Skeletal muscle cell (primary cell): ENCODE measurements at regions not wholly inside any gene's neighbourhood (a gene's known extent, or its start where the extent isn't known, plus 50 kb on each side); places are given as distances from the start of the nearest gene placed in this dataset.

Source experiments
- DNase-seq: peaks from one replicate; pipeline ENCODE4 v3.0.0-alpha.2; 2010; ENCODE audit warnings: low read depth
- H3K4me3 ChIP-seq: 2 replicates; pipeline ENCODE4 v1.5.1; 2011; ENCODE audit warnings: low read depth, mild to moderate bottlenecking, control low read depth, low read length, moderate library complexity

DNA sequence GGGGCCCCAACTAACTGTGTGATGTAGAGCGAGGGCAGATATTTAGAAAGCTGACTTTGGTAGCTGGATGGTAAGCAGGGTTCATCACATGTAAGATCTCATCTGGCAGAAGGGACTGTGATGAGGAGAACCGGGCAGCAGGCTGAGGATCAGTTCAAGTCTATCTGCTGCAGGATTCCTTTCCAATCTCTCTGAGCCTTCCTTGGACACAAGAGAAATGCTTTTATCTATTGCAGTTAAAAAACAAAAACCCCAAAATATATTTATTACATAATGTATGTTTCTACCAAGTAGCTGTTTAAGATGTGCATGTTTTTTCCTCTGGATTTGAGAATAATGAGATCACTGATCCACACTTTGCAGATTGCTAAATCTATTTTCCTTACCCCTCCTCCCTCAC, 411.5 kb downstream of the RAP2B start:
- no peak for DNase-seq
- no peak overlapping the region for H3K4me3 ChIP-seq

DNA sequence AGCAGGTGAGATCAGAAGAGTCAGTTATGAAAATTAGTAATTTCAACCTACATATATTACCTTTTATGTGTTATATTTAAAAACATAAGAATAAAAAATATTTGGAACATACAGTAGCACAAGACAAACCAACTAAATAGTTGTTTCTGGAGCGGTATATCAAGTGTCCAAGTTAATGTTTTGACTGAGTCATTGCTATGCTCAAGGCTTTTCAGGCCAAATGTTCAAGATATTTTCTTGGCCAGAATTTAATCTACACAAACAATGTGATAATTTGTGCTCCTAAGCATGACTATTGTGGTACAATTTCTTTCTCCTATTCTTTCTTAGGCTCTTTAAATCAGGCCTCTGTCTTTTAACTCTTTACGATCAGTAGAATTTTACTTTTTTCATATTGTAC, 412.4 kb downstream of the RAP2B start:
- H3K4me3 ChIP-seq, result no peak overlapping the region
- DNase-seq, result peak; percentile 6

DNA sequence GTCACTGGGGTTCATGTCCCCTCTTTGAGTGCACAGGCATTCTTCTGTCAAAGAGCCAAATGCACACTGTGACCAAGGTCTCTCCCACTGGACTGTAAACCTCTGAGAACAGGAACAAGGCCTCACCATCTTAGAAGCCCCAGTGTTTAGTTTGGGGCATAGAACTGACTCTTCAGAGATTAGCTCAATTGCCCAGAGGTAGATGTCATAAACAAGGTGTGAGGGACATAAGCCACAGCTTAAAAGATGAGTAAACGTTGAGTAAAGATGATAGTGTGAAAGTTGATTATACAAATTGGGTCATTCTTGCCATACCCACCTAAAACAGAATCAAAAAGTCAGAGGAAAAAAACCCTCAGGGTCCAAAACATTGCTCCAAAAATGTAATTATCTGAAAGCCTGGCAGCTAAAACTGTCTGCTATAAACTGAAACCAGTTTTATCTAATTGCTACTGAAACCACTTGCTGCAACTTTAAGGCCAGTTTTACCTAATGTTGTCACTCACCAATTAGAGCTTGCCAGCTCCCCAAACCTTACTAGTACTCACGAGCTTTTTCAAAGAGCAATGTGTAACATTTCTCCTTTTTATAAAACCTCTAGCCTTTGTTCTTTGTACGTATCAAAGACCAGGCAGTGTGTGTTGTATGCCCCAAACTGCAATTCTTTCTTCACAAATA, 415.2 kb downstream of the RAP2B start:
- DNase-seq, result no peak
- no peak overlapping the region for H3K4me3 ChIP-seq

DNA sequence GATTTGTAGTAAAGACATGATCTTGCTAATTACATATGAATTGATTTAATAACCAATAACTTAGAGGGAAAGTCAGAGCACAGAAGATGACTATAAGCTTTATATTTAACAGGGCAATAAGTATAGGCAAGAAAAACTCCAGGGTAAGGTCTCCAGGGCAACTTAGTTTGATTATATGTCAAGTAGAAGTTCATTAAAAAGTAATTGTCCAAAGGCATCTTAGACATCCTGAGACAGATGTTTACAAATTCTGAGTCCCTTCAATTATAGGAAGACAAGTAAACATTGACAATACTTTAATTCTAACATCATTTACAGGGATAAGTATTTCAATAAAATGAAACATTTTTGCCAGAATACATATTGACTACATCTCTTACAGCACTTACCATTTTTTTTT, 416.0 kb downstream of the RAP2B start:
- no peak for DNase-seq
- no peak overlapping the region for H3K4me3 ChIP-seq

DNA sequence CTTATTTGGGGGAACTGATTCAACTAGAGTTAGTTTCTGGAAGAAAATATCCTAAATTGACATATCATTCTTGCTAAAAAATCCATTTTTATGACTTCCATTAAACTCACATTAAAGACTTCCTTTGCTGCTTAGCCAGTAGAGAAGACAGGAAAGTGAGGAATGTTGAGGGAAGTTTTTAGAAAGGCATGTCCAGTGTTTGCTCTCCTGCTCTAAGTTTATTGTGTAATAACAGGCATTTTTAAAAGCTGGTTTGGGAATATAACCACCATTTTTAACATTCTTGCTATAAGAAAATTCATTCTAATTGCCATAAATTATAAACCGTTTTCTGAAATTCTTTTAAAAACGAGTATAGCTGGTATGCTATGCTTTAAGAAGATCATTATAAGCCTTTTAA, 428.0 kb downstream of the RAP2B start:
- DNase-seq, result no peak
- H3K4me3 ChIP-seq, result no peak overlapping the region

DNA sequence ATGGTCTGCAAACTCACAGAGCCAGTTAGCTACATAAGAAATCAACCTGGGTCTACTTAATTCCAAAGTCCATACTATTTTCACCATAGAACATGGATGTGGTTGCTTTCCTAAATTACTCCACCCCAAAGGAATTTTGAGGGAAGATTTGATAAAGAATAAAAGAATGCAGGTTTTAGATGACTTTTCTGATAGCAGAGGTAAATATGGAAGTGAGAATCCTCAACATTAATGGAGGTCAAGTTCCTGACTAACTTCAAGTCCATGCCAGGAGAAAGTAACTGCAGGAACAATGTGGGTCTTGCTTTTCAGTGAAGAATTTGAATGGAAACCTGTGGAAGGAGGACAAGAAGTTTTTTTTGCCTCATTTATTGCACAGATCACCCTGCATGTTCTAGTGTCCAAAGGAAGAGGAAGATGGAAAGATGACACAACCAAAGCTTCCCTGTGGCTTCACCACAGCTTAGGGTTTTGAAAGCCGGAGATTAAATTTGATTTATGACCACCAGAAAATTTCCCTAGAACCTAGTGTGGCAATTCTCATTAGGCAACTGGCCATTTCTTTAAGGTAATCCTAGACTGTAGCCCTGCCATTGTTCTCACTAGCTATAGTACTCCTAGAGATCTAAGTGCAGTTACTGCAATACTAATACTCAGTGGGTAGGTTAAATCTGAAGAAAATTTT, 429.7 kb downstream of the RAP2B start:
- no peak overlapping the region for H3K4me3 ChIP-seq
- no peak for DNase-seq

DNA sequence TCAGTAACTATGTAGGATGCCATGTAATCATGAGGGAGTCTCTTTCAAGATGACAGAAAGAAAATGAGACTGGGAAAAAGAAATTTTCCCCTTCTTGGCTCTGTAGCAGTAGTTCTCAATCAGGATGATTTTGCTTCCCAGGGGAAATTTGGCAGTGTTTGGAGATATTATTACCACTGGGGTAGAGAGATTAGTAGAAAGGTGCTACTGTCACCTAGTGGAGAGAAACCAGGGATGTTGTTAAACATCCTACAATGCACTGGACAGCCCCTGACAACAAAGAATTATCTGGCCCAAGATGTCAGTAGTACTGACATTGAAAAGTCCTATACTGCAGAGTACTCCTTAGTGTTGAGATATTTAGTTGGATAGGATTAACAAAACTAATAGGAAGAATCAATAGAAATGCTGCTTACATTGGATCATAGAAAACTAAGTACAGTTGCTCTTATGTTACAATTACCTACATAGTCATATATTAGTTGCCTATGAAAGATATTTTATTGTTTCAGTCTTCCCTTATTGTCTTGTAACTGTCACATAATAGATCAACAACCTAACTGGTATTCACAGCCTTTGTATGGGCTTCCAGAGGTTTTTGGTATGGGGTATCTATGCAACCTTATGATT, 433.3 kb downstream of the RAP2B start:
- DNase-seq, result peak; percentile 32
- H3K4me3 ChIP-seq, result no peak overlapping the region

DNA sequence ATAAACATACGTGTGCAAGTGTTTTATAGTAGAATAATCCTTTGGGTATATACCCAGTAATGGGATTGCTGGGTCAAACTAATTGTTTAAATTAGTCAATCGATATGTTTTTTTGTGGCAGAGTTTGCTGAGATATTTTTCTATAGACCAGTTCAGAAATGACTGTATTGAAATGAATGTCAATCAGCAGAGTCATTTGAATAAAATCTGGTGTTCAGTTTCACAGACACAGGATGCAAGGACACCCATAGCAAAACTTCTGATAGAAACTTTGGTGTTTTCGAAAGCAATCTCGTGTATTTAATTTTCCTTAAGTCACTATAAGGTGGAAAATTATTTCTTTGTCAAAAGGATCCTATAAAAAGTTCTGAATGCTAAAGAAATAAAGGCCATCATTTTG, 434.4 kb downstream of the RAP2B start:
- no peak overlapping the region for H3K4me3 ChIP-seq
- no peak for DNase-seq

DNA sequence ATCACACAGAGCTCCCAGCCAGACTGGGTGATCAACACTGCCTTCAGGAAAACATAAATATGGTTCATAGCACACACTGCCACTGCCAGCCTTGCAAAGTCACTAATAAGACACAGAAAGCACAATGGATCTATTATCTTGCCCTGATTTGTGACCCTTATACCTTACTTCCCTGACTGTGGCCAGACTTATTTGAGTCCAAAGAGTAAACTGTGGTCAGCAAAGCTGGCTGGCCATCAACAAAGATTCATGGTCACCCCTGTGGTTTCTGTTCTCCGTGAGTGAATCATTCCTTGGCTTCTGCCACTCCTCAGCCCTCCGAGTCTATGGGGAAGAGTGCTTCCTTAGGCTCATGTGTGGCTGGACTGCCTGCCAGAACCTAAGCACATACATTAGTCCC, 437.7 kb downstream of the RAP2B start:
- peak; percentile 87 for DNase-seq
- no peak overlapping the region for H3K4me3 ChIP-seq

DNA sequence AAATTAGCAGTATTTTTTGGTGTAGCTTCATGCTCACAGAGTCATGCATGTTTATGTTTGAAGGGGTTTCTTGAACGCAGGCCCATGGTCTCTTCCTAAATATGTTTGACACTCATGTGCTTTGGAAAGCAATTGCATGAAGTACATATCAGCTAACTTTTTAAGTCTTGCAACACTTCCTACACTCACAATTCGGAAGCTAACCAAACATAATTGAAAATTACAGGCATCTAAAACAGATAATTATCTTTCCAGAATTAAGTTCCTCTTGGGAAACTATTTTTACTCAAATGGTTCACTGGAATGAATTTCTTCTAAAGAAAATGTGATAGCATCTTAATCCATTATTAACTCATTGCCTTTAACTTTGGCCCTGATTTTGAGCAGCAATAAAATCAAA, 438.9 kb downstream of the RAP2B start:
- H3K4me3 ChIP-seq, result no peak overlapping the region
- no peak for DNase-seq

DNA sequence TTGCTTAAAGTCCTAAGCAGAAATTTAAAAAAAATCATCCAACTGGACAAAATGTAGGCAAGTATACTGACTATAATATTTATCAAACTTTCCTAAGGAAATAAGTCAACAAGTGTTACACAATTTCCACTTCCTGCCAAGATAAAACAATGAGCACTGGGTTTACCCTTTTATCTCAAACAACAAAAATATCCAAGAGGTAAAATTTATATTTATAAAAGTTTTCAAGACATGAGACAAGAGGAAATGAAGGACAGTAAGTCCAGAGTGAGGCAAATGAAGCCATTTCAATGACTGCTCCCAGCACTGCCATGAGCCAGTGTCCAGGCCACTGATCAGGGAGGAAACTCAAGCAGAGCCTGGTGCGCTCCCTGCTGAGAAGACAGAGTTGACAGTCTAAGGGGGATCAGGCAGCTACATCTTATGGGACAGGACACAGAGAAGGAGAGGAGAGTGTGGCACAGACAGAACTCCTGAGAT, 439.4 kb downstream of the RAP2B start:
- no peak for DNase-seq
- H3K4me3 ChIP-seq, result no peak overlapping the region

DNA sequence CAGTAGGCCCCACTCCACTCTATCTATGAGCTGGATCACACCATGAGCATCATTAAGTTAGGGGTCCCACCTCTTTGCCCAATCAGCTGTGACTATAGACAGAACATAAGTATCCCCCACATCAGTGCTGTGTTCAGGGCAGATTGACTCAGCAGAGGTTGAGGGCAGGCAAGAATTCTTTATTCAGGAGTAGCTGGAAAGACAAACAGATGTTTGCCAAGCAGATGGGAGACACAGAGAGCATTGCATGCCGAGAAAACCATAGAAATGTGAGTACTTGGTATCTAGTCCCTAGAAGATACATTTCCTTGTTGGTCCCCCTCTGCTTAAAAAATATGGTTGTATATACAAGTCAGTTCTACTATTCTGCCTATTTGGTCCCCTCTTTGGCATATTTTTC, 440.8 kb downstream of the RAP2B start:
- DNase-seq, result no peak
- no peak overlapping the region for H3K4me3 ChIP-seq

DNA sequence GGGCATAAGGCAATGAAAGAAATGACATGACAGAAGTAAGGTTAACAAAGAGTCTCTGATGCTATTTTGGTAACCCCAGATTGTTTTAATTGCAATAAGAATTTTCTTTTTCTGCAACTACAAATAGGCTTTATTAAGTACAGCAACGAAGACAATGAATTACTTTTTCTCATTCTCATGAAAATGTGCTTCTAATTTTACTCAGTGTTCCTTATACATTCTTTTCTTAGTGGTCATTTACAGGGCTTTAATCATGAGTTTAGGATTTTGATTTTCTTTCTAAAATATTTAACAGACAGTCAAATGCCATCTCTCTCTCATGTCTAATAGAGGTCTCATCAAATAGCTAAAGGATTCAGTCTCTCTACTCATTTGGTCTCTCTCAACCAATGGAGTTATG, 452.1 kb downstream of the RAP2B start:
- DNase-seq, result no peak
- H3K4me3 ChIP-seq, result no peak overlapping the region

DNA sequence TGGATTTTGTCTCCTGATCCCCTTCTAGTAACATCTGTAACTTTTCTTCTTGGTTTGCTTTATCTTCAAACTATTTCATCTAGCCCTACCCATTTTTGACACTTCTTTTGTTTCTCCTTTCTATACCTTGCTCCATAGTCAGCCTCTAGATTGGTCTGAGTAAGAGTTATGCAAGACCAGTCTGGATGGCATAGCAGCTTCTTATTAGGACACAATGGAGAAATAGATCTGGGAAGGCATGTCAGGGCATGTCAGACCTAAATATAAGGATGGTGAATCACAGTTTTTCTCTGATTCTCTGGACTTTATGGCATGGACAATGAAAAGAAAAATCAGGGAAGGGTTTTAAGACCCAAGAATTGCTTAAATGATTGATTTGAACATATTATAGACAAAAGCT, 452.5 kb downstream of the RAP2B start:
- peak; percentile 94 for DNase-seq
- no peak overlapping the region for H3K4me3 ChIP-seq

DNA sequence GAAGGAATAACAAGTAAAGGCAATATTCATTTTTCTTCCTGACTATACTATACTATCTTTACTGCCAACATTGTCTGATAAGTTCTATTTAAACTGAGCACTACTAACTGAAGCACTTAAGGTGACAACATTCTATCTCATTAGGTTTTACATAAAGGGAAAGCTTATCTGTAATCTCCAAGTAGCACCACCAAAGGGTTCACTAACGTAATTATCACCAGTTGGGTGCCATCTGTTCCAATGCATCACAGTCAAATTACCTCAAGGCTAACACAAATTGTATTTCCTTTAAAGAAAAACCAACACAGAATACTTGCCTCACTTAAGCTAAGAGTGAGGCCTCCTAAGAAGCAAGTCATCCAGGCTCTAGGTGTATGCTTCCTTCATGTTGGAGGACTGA, 453.8 kb downstream of the RAP2B start:
- no peak for DNase-seq
- H3K4me3 ChIP-seq, result no peak overlapping the region

DNA sequence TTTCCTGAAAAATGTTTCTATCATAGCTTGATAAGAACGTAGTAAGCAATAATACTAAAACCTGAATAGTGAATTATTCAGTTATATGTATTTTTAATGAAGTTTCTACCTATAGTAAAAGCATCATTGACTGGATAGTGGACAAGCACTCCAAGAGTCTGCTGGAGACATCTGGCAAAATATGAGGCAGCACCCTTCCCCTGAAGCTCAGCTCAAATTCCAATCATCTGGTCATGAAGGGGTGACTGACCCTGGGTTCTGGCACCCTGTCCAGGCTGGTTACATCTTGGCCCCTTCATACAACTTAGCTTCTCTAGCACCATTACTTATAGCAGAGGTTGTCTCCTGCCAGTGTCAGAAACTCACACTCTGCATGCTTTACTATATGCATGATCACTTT, 455.4 kb downstream of the RAP2B start:
- no peak for DNase-seq
- H3K4me3 ChIP-seq, result no peak overlapping the region

DNA sequence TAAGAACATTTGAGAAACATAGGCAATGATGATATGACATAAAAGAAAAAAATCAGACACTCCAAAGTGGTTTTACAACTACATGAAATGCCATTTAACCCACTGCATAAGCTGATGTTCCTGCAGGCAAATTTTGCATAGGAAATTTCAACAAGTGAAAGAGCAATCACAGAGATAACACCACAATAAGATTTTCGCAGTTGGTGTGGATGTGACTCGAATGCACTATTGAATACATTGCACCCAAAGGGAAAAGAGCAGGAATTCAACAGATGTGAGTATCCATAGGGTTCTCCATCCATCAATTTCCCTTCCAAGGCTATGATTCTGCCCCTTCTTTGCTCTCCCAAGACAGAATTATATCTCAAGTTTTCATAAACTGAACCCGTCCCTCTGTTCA, 456.1 kb downstream of the RAP2B start:
- no peak for DNase-seq

DNA sequence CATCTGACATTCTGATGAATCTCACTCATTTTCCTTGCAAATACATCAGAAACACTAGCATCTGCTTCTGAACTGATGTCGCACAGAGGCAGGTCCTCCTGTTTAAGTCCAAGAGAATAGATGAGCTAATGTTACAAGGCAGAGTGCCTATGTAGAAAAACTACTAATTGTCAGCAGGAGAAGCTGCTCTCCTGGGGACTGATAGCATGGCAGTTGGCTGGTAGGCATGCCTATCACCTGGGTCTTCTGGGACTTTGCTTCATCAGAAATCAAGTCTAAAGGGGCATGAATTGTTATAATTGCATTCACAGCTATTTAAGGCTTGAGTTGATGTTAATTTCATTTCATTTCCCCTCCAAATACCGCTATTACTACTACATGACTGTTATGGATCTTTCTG, 457.2 kb downstream of the RAP2B start:
- DNase-seq, result no peak
- no peak overlapping the region for H3K4me3 ChIP-seq

More for the DNA sequence above, 456.1 kb downstream of the RAP2B start:
- no peak overlapping the region for H3K4me3 ChIP-seq

DNA sequence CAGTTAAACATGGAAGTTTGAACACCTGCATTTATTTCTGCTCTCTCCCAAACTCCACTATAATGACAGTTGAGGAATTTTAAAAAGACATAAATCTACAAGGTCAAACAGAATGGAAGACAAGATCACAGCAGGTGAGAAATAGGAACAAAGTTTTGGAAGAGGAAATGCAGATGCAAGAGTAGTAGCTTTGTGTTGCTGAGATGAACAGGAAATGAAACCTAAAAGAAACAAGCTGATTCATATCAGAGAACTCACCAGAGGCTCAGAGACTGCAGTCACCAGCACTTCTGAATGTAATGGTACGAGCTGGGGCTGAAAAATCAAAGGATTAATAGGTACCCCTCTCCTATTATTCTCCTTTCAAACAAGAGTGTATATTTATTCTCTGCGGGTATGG, 459.9 kb downstream of the RAP2B start:
- H3K4me3 ChIP-seq, result no peak overlapping the region
- no peak for DNase-seq

DNA sequence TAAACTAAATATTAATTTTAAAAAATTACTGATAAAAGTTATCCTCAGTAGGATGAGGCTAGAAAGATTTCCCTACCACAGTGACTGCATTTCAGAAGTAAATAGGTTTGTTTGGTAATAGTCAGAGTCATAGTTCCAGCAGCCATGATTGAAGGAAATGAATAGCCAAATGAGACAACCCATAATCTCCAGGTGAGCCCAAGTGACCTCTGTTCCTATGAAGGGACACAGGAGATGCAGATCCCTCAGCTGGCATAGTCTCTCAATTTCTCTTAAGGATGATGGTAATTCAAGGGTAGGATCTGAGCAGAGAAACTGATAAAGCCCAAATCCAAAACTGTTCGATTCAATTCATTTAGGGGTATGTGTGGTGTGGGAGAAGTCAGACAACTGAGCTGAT, 461.8 kb downstream of the RAP2B start:
- no peak overlapping the region for H3K4me3 ChIP-seq
- DNase-seq, result no peak
